Glutamatergic neuron (in vitro differentiated cells): ENCODE measurements at regions not wholly inside any gene's neighbourhood (a gene's known extent, or its start where the extent isn't known, plus 50 kb on each side); places are given as distances from the start of the nearest gene placed in this dataset.

Experiments used
- DNase-seq: peaks from one replicate; pipeline ENCODE4 v3.0.0; 2022
- H3K27ac Mint-ChIP-seq: one replicate; pipeline ENCODE4 v1.8.0; 2020; ENCODE audit warnings: mild to moderate bottlenecking, mixed read lengths, inconsistent platforms; ENCODE audit not compliant: unreplicated experiment
- H3K27me3 Mint-ChIP-seq: one replicate; pipeline ENCODE4 v1.8.0; 2020; ENCODE audit warnings: mild to moderate bottlenecking, moderate library complexity, mixed read lengths, inconsistent platforms; ENCODE audit not compliant: unreplicated experiment
- H3K36me3 Mint-ChIP-seq: one replicate; pipeline ENCODE4 v1.8.0; 2020; ENCODE audit warnings: mild to moderate bottlenecking, mixed read lengths, inconsistent platforms; ENCODE audit not compliant: unreplicated experiment
- H3K4me1 Mint-ChIP-seq: one replicate; pipeline ENCODE4 v1.8.0; 2020; ENCODE audit warnings: mild to moderate bottlenecking, low read depth, mixed read lengths, inconsistent platforms; ENCODE audit not compliant: unreplicated experiment
- H3K4me3 Mint-ChIP-seq: one replicate; pipeline ENCODE4 v1.8.0; 2020; ENCODE audit warnings: mild to moderate bottlenecking, mixed read lengths, inconsistent platforms; ENCODE audit not compliant: unreplicated experiment
- H3K9me3 Mint-ChIP-seq: one replicate; pipeline ENCODE4 v1.8.0; 2020; ENCODE audit warnings: mild to moderate bottlenecking, moderate library complexity, mixed read lengths, inconsistent platforms; ENCODE audit not compliant: unreplicated experiment
- TF ChIP-seq, protein P1 (sequence below): fragments of 200-600 bp; sonication (generic); IDR thresholded peaks from one replicate; pipeline ENCODE4 v1.5.0; 2021; ENCODE audit not compliant: partially characterized antibody, unreplicated experiment

DNA sequence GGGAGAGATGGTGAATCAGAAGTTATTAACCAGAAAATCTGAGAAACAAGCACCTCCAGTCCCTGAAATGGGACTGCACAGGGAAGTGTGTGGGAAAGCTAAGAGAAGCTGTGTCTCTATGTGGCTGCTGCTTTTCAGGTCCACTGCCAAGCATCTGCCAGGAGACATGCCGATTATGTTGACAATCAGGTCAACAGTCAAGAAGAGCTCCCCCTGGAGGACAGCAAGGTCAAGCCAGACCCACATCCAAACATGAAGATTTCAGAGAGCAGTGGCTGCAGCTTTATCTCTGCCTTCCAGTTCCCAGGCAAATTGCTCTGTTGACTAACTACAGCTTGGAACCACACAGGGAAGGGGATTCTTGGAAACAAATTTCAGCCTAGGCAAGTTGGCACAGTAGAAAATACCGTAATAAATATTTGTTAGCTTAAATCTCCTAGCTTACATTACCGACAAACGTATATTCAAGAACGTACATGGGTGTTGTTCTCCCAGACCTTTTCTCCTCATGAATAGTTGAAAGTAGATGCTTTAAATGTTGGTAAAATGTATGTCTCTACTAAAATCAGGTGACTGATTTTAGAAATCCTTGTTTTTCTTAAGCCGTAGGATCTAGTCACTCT lies 394.5 kb upstream of the RARB start:
- no peaks in the 10 kb centered on the region for H3K27me3 Mint-ChIP-seq
- peaks cover 2% of the 10 kb centered on the region for H3K9me3 Mint-ChIP-seq
- no peak overlapping the region for H3K4me3 Mint-ChIP-seq
- H3K36me3 Mint-ChIP-seq: no peaks in the 10 kb centered on the region
- TF ChIP-seq, protein P1, sequence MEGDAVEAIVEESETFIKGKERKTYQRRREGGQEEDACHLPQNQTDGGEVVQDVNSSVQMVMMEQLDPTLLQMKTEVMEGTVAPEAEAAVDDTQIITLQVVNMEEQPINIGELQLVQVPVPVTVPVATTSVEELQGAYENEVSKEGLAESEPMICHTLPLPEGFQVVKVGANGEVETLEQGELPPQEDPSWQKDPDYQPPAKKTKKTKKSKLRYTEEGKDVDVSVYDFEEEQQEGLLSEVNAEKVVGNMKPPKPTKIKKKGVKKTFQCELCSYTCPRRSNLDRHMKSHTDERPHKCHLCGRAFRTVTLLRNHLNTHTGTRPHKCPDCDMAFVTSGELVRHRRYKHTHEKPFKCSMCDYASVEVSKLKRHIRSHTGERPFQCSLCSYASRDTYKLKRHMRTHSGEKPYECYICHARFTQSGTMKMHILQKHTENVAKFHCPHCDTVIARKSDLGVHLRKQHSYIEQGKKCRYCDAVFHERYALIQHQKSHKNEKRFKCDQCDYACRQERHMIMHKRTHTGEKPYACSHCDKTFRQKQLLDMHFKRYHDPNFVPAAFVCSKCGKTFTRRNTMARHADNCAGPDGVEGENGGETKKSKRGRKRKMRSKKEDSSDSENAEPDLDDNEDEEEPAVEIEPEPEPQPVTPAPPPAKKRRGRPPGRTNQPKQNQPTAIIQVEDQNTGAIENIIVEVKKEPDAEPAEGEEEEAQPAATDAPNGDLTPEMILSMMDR: peak; percentile 84
- H3K4me1 Mint-ChIP-seq: peaks cover 2% of the 10 kb centered on the region
- H3K27ac Mint-ChIP-seq: no peak overlapping the region
- DNase-seq: peak; percentile 69

DNA sequence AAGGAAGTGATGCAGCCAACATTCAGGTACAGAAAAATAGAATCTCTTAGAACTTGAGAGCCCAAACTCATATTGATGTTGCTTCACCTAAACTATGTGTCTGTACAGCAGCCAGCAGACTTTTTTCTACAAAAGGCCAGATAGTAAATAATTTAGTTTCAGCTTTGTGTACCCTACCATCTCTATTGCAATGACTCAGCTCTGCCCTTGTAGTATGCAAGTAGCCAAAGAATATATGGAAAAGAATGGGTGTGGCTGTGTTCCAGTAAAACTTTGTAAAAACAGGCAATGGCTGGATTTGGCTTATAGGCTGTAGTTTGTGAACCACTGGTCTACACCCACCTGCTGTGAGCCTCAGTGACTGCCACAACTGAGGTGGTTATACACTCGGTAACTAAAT lies 392.5 kb upstream of the RARB start:
- Mint-ChIP-seq H3K27ac (no peak overlapping the region), H3K27me3 (peaks cover 2% of the 10 kb centered on the region), H3K9me3 (peaks cover 5% of the 10 kb centered on the region), H3K36me3 (no peaks in the 10 kb centered on the region), H3K4me1 (peaks cover 2% of the 10 kb centered on the region), H3K4me3 (no peak overlapping the region)
- no peak for DNase-seq
- TF ChIP-seq, protein P1: no peak

DNA sequence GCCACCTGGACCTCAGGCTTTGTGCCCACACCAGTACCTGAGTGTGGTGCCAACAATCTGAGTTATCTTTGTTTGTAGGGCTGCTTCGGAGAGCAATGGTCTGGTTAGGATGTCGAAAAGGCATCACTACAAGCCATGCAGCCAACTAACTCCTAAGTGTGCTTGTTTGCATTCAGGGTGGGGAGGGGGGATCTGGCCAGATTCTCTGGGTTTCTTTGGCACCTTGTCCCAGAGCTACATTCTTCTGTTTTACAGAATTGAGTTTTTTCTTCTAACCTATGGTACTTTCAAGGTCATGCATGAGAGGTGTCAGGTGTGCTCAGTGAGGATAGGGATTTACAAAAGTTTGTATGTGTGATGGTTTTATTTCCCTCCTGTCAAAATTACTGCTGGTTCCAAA lies 391.4 kb upstream of the RARB start:
- H3K36me3 Mint-ChIP-seq: no peaks in the 10 kb centered on the region
- H3K4me1 Mint-ChIP-seq: peaks cover 2% of the 10 kb centered on the region
- no peak overlapping the region for H3K4me3 Mint-ChIP-seq
- no peak for DNase-seq
- peaks cover 2% of the 10 kb centered on the region for H3K27me3 Mint-ChIP-seq
- H3K27ac Mint-ChIP-seq: no peak overlapping the region
- H3K9me3 Mint-ChIP-seq: peaks cover 5% of the 10 kb centered on the region
- TF ChIP-seq, protein P1: no peak

DNA sequence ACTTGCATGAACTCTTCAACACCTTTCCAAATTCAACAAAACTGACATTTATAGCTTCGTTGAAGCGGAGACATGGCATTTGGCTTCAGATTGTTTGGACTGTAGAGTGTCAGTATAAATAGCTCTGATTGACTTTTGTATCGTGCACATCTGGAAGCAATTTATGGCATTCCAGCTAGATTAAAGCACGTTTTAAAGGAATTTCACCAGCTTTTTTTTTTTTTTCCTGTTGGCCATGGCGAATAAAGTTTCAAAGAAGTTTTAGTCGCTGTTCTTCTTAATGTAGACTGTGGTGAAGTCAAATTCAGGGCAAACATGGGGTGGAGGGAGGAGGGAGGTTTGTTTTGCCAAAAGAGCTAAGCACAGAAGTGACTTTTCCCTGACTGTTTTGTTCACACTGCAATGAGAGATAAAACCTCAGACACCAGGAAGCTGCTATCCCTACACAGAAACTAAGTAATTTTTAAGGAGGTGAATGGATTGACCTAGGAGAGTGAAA lies 391.0 kb upstream of the RARB start:
- peaks cover 5% of the 10 kb centered on the region for H3K9me3 Mint-ChIP-seq
- DNase-seq: no peak

DNA sequence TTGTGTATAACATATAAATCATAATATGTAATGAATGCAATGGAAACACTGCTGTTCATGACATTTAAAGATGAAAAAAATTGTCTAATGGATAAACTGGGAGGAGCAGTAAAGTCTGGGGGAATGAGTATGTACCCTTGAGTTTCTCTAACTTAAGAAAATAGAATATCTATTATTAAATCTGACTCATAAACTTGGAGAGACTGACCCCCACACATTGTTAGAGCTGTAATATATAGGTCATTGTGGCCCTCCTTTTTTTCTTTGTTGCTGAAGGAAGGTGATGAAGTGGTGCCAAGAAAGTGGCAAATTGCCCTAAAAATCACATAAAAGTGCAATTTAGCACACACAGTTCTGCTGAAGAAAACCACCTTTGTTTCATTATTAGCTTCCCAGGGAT lies 389.8 kb upstream of the RARB start:
- Mint-ChIP-seq H3K9me3 (peaks cover 5% of the 10 kb centered on the region), H3K27me3 (peaks cover 2% of the 10 kb centered on the region), H3K4me1 (no peaks in the 10 kb centered on the region), H3K36me3 (no peaks in the 10 kb centered on the region), H3K4me3 (no peak overlapping the region), H3K27ac (no peak overlapping the region)
- TF ChIP-seq, protein P1: no peak
- no peak for DNase-seq

More for the DNA sequence above, 391.0 kb upstream of the RARB start:
- Mint-ChIP-seq H3K4me1 (peaks cover 2% of the 10 kb centered on the region), H3K4me3 (no peak overlapping the region), H3K27ac (no peak overlapping the region), H3K36me3 (no peaks in the 10 kb centered on the region), H3K27me3 (peaks cover 2% of the 10 kb centered on the region)
- TF ChIP-seq, protein P1: no peak
